T47D (cell line): ENCODE measurements at regions not wholly inside any gene's neighbourhood (a gene's known extent, or its start where the extent isn't known, plus 50 kb on each side); places are given as distances from the start of the nearest gene placed in this dataset.

Experiments
- DNase-seq, 2 experiments: peaks; one replicate each; pipeline versions ENCODE4 v3.0.0 to v3.0.0-alpha.2; 2011 to 2012; ENCODE audit warnings: low read depth in 1 of 2, low spot score in 1 of 2
- JUND ChIP-seq: IDR thresholded peaks from 2 replicates; pipeline ENCODE4 v1.6.1; 2012; ENCODE audit warnings: low read depth
- in situ Hi-C: cut with HindIII; loops from 2 replicates; pipeline ENCODE4 v1.10.0; 2016; ENCODE audit warnings: low sequenced_read_pairs, low pct_unique_long_range_greater_than_20kb

DNA sequence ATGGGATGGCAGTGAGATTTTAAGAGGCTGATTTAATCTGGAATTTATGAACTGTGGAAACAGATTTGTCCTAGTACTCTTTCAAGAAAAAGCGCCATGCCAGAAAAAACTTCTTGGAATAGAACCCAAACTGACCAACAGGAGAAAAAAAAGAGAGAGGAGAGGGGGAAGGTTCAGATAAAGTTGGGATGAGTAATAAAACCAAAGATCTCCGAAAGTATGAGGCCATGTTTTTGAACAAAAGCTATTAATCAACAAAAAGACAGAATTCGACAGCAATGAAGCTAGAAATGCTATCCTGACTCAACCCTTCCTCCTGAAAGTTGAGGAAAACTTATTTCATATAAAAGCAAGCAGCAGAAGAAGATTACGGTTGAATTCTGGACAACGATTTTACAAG is 135.5 kb downstream of the CEMIP2 start:
- DNase-seq = no peak
- in situ Hi-C loops = no loop called here
- no peak for TF ChIP-seq JUND

DNA sequence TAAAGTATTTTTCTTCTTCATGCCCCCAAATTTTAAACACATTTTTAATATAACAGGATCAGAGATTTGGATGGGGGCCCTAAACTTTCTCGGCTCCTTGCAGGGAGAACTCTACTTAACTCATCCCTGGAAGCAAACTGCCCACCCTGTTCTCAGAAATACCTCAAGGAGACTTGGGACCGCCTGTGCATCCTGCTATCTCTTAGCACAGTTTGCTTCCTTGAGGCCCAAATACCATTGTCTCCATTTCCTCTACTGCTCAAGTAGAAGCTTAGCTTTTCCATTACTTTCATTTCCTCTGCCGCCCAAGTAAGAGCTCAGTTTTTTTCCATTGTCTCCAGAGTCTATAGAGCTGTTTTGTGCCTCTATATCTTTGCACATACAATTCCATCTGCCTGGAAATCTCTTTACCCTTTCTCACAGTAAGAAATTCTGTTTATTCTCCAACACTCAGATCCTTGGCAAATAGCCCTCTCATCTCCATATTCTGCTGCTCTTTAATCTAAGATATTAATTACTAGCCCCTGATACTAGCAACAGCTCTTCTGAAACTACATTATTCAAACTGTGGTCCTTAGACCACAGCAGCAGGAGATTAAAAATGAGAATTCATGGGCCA is 137.8 kb downstream of the CEMIP2 start:
- TF ChIP-seq JUND = no peak
- no peak for DNase-seq

DNA sequence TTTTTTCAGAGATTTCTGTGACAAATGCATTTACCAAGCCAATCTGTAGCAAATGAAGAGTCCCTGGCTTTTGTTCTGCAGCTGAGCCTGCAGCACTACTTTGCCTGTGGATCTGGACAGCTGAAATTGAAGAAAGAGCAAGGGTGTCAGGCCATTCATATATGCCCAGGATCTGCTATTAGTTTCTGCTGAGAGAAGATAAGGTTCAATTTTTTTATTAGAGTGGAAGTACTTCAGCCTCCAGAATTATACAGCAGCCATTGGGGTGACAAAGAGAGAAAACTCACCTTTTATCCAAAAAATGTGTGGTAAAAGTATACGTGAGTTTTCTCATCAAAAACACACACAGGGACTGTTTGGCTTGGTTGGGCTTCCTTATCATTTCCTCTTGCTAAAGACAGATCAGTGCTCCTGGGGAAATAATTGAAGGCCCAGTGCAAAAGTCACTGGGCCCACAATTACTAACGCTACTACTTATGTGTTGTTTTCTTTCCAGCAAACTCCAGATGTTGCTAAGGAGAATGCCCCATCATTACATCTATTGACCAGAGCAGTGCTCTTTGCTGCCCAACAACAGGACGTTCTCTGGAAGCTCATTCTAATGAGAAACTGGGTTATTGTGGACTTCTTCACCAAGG is 138.6 kb downstream of the CEMIP2 start:
- in situ Hi-C loops = no loop called here
- TF ChIP-seq JUND = no peak
- no peak for DNase-seq

More for the DNA sequence above, 137.8 kb downstream of the CEMIP2 start:
- in situ Hi-C loops = no loop called here

DNA sequence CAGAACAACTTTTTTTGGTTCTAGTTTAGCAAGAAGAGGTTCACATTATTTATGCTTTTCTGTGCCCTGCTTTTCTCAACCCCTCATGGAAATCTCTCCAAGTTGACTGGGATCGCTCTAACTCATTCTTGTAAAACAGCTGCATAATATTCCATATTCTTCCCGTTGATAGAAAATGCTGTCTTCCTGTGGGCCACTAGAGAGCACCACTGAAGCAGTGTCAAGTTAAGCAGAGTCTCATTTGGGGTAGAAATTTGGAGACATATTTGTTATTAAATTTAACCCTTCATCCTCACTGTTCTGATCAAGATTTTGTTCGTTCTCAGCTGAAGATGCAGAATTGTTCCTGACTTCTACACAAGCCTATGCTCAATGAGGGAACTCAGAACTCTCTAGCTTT is 140.1 kb downstream of the CEMIP2 start:
- TF ChIP-seq JUND = no peak
- peak in 1 of 2 experiments; percentile 16 for DNase-seq
- in situ Hi-C loops = no loop called here

DNA sequence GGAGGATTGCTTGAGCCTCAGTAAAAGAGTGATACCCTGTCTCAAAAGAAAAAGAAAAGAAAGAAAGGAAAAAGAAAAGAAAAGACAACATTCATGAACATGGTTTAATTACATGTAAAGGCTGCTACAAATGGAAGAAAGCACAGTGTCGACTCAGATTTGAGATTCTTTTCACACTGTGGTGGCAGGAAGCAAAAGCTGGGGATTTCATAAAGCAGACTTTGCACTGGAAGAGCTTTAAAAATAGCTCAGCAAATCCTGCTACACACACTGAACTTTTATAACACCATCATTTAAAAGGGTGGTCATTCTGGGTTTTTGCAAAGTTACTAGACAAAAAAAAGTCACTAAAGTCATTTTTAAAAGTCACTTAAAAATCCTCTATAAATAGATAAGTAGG is 140.8 kb downstream of the CEMIP2 start:
- DNase-seq = no peak
- no peak for TF ChIP-seq JUND
- in situ Hi-C loops = no loop called here

DNA sequence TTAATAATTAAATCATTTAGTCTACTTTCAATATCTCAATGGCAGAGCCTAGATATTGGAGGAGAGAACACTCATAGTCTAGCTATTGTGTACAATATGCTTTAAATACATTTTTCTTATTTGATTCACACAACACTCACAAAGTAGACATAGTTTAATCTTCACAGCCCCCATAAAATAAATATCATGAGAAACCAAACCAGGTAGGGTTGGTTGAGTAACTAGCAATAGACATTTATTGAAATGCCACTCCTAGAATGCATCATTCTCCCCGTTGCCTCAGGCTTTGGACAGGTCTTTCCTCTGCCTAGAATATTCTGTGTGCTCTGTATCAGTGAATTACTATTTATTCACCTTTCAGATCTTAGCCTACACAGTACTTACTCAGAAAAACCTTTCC is 141.9 kb downstream of the CEMIP2 start:
- TF ChIP-seq JUND = no peak
- in situ Hi-C loops = no loop called here
- DNase-seq = no peak

DNA sequence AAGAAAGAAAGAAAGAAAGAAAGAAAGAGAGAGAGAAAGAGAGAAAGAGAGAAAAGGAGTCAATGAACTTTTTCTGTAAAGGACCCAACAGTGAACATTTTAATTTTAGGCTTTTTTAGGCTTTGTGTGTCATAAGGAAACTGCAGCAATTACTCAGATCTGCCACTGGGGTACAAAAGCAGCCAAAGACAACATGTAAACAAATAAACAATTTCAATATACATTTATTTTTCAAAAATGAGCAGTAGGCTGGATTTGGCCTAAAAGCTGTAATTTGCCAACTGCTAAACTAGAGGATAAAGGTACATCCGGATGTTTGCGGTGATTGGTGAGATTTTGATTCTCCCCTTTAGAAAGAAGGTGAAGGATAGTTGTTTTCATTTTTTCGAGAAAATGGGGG is 143.6 kb downstream of the CEMIP2 start:
- TF ChIP-seq JUND = no peak
- in situ Hi-C loops = no loop called here
- no peak for DNase-seq

DNA sequence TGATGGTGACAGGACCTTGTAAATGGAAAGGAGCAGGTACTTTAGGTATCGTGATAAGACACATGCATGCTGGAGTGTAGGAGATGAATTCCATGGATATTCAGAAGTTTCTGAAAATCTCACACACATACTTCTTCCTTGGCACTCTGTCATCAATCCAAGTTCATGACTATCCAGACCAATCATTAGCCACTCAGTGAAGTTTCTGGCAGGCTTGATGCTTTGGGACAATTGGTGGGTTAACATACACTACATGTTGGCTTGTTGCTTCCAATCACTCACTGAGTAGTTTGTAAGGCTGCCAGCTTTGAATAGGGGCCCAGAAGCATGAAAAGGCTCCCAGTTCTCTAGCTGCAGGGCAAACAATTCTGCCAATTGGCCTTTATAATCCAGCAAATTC is 147.6 kb downstream of the CEMIP2 start:
- in situ Hi-C loops = no loop called here
- no peak for DNase-seq
- TF ChIP-seq JUND = no peak

DNA sequence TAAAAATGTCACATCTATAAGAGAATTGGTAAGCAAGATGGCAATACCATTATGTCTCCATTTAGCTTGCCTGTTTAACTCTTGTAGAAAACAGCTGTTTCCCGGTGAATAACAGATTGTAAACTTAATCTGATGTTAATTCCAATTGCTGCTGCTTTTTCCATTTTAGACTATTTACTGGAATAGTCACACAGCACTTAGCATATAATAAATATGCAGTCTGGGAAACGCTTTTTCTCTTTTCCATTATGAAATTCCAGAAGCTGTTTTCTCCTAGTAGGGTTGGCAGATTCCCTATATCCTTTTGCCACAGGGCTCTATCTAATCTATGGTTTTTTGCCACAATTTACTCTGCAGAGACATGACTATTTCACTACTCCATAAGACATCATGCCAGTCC is 148.0 kb downstream of the CEMIP2 start:
- in situ Hi-C loops = no loop called here
- no peak for DNase-seq
- TF ChIP-seq JUND = no peak

DNA sequence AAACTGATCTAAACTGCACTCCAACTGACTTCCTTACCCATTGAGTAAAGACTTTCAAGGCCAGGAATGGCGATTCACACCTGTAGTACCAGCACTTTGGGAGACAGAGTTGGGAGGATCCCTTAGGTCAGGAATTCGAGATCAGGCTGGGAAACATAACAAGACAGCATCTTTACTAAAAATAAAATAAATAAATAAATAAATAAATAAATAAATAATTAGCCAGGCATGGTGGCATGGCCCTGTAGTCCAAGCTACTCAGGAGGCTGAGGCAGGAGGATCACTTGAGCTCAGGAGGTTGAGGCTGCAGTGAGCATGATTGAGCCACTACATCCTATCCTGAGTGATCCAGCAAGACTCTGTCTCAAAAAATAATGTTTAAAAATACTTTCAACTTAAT is 148.4 kb downstream of the CEMIP2 start:
- in situ Hi-C loops = no loop called here
- TF ChIP-seq JUND = no peak

DNA sequence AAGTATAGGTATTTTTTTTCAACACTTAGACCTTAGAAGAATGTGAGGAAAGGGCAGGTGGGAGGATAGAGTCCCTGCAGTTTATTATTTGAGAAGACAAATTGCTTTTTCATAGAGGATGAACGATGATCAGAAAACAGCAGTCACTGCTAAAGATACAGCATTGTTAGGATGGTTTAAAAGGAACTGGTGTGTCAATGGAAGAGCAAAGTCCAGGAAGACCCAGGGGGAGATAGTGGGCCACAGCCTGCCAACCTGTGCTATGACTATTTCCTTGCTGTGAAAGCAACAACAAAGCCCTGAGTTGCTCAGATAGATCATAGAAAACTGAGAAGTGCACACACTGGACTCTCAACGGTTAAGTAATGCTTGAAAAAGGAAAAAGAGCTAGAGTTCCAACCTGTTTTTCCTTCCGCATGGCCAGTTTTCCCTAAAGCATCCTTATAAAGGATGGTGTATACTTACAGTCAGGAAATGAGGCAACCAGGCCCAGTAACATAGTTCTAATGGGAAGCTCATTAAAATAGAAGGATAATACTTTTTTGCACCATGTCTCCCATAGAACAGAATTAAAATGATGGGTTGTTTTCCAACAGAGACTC is 153.8 kb downstream of the CEMIP2 start:
- no peak for DNase-seq
- in situ Hi-C loops = no loop called here
- TF ChIP-seq JUND = no peak

More for the DNA sequence above, 148.4 kb downstream of the CEMIP2 start:
- no peak for DNase-seq

DNA sequence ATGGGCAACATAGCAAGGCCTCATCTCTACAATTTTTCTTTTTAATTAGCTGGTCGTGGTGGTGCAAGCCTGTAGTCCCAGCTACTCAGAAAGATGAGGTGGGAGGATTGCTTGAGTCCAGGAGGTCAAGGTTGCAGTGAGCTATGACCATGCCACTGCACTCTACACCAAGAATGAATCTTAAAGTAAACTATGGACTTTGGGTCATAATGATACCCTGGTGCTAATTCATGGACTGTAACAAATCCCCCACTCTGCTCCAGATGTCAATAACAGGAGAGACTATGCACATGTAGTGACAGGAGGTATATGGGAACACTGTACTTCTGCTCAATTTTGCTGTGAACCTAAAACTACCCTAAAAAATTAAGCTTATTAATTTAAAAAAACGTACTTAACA is 155.4 kb downstream of the CEMIP2 start:
- in situ Hi-C loops = no loop called here
- no peak for TF ChIP-seq JUND
- no peak for DNase-seq

DNA sequence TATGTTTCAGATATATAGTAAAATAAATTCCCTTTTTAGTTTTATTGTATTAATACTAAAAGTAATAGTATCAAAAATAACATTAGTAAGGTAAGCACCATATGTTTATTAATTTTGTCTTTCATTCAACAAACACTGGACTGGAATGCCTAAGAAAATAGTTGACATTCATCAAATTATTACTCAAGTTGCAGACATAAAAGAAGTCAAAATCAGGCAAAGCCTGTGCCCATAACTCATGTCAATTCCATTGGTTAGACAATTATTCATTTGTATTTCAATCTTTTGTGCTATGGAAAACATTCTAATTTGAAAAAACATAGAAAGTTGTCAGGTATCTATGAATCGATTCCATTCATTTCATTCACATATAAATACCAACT is 158.9 kb downstream of the CEMIP2 start:
- no peak for TF ChIP-seq JUND
- in situ Hi-C loops = no loop called here
- DNase-seq = no peak
